A673 (cell line): ENCODE measurements at regions not wholly inside any gene's neighbourhood (a gene's known extent, or its start where the extent isn't known, plus 50 kb on each side); places are given as distances from the start of the nearest gene placed in this dataset.

Source experiments
- BruUV-seq: library from RNA; stranded (reverse); fragments of 400-500 nt; replicated peaks from 2 replicates; lab custom pipeline; 2021; lab: Mats Ljungman, UMichigan
- CTCF ChIA-PET: fragments of 300-600 bp; sonication (Branson Sonifier 250); formaldehyde crosslinking; loops from one replicate; lab custom pipeline; 2022; ENCODE audit warnings: antibody characterized with exemption; lab: Charles Lee
- POLR2A ChIA-PET: fragments of 300-600 bp; sonication (Branson Sonifier 250); formaldehyde crosslinking; loops from one replicate; lab custom pipeline; 2022; ENCODE audit warnings: antibody characterized with exemption; ENCODE audit not compliant: low non-redundant PET; lab: Charles Lee
- DNase-seq: peaks from one replicate; pipeline ENCODE4 v3.0.0-alpha.2; 2015; ENCODE audit warnings: low spot score
- H3K27ac ChIP-seq: fragments of 200-600 bp; sonication (generic); 2 replicates; pipeline ENCODE4 v1.5.1; 2016; ENCODE audit warnings: mixed run types, low read depth, mild to moderate bottlenecking, mixed read lengths, antibody characterized with exemption, low read length; ENCODE audit not compliant: poor library complexity, severe bottlenecking
- H3K27me3 ChIP-seq: fragments of 200-600 bp; sonication (generic); replicated peaks from 2 replicates; pipeline ENCODE4 v1.6.1; 2017; ENCODE audit warnings: mixed run types, low read depth, mild to moderate bottlenecking, mixed read lengths, antibody characterized with exemption, low read length; ENCODE audit not compliant: insufficient read depth, poor library complexity
- H3K36me3 ChIP-seq: fragments of 200-600 bp; sonication (generic); 2 replicates; pipeline ENCODE4 v1.6.1; 2016; ENCODE audit warnings: mixed run types, mild to moderate bottlenecking, mixed read lengths, antibody characterized with exemption, low read length; ENCODE audit not compliant: insufficient read depth, poor library complexity, severe bottlenecking
- H3K4me1 ChIP-seq: fragments of 200-600 bp; sonication (generic); 2 replicates; pipeline ENCODE4 v1.6.1; 2017; ENCODE audit warnings: mixed run types, mild to moderate bottlenecking, mixed read lengths, antibody characterized with exemption, low read length; ENCODE audit not compliant: insufficient read depth, poor library complexity, severe bottlenecking
- H3K4me3 ChIP-seq: fragments of 200-600 bp; sonication (generic); 2 replicates; pipeline ENCODE4 v1.5.1; 2016; ENCODE audit warnings: low read depth, mixed run types, mild to moderate bottlenecking, mixed read lengths, low read length; ENCODE audit not compliant: poor library complexity, severe bottlenecking
- H3K9me3 ChIP-seq: fragments of 200-600 bp; sonication (generic); 2 replicates; pipeline ENCODE4 v1.6.1; 2016; ENCODE audit warnings: mixed run types, low read depth, mild to moderate bottlenecking, mixed read lengths, antibody characterized with exemption, low read length; ENCODE audit not compliant: poor library complexity, severe bottlenecking
- CTCF ChIP-seq: fragments of 300-800, 200-600 bp; sonication (generic); conservative IDR thresholded peaks from 2 replicates; pipeline ENCODE4 v1.5.1; 2017; ENCODE audit warnings: low read depth, mild to moderate bottlenecking, antibody characterized with exemption, low read length, moderate library complexity, mixed read lengths
- EZH2 ChIP-seq: fragments of 200-600 bp; sonication (generic); IDR thresholded peaks from 2 replicates; pipeline ENCODE4 v1.6.1; 2017; ENCODE audit warnings: borderline replicate concordance, low read depth, mild to moderate bottlenecking, mixed read lengths, antibody characterized with exemption, low read length; ENCODE audit not compliant: poor library complexity, severe bottlenecking
- intact Hi-C: fragments of 100-400 bp; cut with micrococcal nuclease; formaldehyde crosslinking; loops from one replicate; pipeline ENCODE4 v1.10.0; 2022; ENCODE audit not compliant: unreplicated experiment

- Histone ChIP-seq H3K4me1 (no peaks in the 10 kb centered on the region), H3K27ac (no peak overlapping the region), H3K27me3 (no peaks in the 10 kb centered on the region), H3K9me3 (no peaks in the 10 kb centered on the region), H3K4me3 (no peak overlapping the region), H3K36me3 (no peaks in the 10 kb centered on the region)
- BruUV-seq = no TSS peak
- intact Hi-C loops = no loop called here
- ChIA-PET POLR2A (no interaction called here), CTCF (no interaction called here)
- no peak for DNase-seq
- TF ChIP-seq EZH2 (no peak), CTCF (no peak)
Measured at GRCh38 chr19:31555634-31556215, 206.5 kb upstream of the TSHZ3 start.

GRCh38 chr19:31559494-31559893, 210.3 kb upstream of the TSHZ3 start:
- BruUV-seq = no TSS peak
- H3K27me3 ChIP-seq = no peaks in the 10 kb centered on the region
- no peaks in the 10 kb centered on the region for H3K4me1 ChIP-seq
- H3K9me3 ChIP-seq = no peaks in the 10 kb centered on the region
- no peak for DNase-seq
- no peak overlapping the region for H3K27ac ChIP-seq
- no peak for TF ChIP-seq CTCF
- TF ChIP-seq EZH2 = no peak
- ChIA-PET POLR2A (no interaction called here), CTCF (no interaction called here)
- H3K4me3 ChIP-seq = no peak overlapping the region
- H3K36me3 ChIP-seq = no peaks in the 10 kb centered on the region
- intact Hi-C loops = no loop called here

- H3K4me3 ChIP-seq = no peak overlapping the region
- DNase-seq = no peak
- intact Hi-C loops = no loop called here
- no peaks in the 10 kb centered on the region for H3K27me3 ChIP-seq
- H3K36me3 ChIP-seq = no peaks in the 10 kb centered on the region
- ChIA-PET POLR2A (no interaction called here), CTCF (no interaction called here)
- H3K9me3 ChIP-seq = no peaks in the 10 kb centered on the region
- no TSS peak for BruUV-seq
- no peak for TF ChIP-seq CTCF
- no peak for TF ChIP-seq EZH2
- H3K27ac ChIP-seq = no peak overlapping the region
- no peaks in the 10 kb centered on the region for H3K4me1 ChIP-seq
Measured at GRCh38 chr19:31560086-31561060, 211.1 kb upstream of the TSHZ3 start.
